Heart left ventricle (tissue), 13 donors: ENCODE measurements at regions not wholly inside any gene's neighbourhood (a gene's known extent, or its start where the extent isn't known, plus 50 kb on each side); places are given as distances from the start of the nearest gene placed in this dataset.

ENCODE experiments used
- CTCF ChIP-seq, 12 donors: fragments of 200-600 bp; sonication (generic) in 4 of 12; IDR thresholded peaks; one replicate each; pipeline versions ENCODE4 v1.5.0 to v1.8.0; 2018 to 2022; ENCODE audit warnings: antibody characterized with exemption in 12 of 12, mild to moderate bottlenecking in 5 of 12
- POLR2A ChIP-seq, 2 donors: fragments of 450-650 bp; IDR thresholded peaks; one replicate each; pipeline ENCODE4 v1.6.1; 2017; ENCODE audit warnings: antibody characterized with exemption in 2 of 2, mild to moderate bottlenecking in 2 of 2, moderate library complexity in 2 of 2
- donor health status: ischemic (EF 13 %, LVEDD 7.1; RV severe dilation, severe dysfunction).
- donor health status: DM: no; HTN: yes; CAD: no.
- donor health status: DM: no; HTN: no; CAD: no.
- donor health status: ischemic (EF 25% LVEDD 6.9; RV normal size, moderate dysfunction).
- donor health status: ischemic (EF 25% LVEDD 5.7; RV mildly dilated, moderate dysfunction).
- donor health status: ischemic (EF 35%, LVEDD 5.7; RV mildly dilated, moderate dysfunction).
- donor health status: nonischemic (EF 11% LVEDD 7.7; RV severe dilation, severe dysfunction).
- donor health status: DM: yes; HTN: yes; CAD: no.
- donor health status: PGD.
- donor health status: ischemic (EF 29% LVEDD 5.4; RV normal size, mild dysfunction).
- donor health status: nonischemic (EF 23%, LVEDD 6.1; RV moderate dilation, normal function).

DNA sequence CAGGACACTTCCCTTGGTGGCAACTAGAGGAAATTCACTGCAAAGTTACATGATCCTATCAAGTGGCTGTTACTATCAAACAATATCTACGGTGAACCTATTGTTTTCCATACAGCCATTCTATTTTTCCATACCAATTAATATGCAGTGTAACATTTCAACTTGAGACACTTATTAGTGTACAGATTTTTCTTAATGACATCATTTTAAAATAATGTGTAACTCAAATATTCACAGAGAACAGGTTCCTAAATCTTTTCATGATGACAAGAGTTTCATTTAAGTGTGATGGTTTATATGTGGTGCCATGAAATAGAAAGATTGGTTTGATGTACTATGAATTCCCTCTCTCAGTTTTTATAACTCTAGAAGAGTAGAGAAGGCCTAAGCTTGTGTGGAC, 291.2 kb upstream of the SOX5 start:
- TF ChIP-seq POLR2A (IDR thresholded peaks at IDR 0.05) (no peak), CTCF (IDR thresholded peaks at IDR 0.05) (no peak)
